ENCODE measurements at regions not wholly inside any gene's neighbourhood (a gene's known extent, or its start where the extent isn't known, plus 50 kb on each side); places are given as distances from the start of the nearest gene placed in this dataset.

DNA sequence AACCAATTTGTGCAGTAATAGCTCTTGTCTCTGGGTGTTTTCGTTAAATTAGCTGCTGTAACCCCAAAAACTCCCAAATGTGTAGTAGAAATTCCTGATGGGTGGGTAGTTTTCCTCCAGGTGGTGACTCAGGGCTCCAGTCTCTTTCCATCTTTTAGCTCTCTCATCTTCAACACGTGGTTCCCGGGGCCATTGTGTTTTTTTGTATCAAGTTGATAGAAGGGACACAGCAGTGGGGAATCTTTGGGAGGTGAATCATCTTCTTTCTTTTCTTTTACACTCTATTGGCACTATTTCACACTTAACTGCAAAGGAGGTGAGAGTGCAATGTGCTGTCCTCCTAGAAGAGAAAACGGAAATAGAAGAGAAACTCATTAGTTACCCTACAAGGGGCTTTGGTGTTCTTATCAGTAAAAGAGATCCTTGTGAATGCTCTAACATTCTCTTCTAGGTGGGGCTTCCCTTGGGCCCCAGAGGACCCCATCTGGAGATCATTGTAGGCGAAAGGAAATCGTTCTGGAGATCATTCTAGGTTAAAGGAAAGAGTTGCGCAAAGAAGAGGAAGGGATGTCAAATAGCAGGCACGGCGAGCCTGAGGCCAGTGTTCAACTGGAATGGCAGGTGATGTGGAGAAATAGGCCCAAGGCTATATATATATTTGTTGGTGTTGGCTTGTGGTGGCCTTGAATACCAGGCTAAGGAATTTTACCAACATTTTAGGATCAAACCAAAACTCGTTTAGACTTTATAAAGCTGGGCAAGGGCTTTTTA is 68.2 kb upstream of the ACSL1 start:
- H3K27me3 ChIP-seq, result no peaks in the 10 kb centered on the region
- no peaks in the 10 kb centered on the region for H3K9me3 ChIP-seq
- no peaks in the 10 kb centered on the region for H3K4me1 ChIP-seq
- no peaks in the 10 kb centered on the region for H3K36me3 ChIP-seq
- TF ChIP-seq, protein P1, sequence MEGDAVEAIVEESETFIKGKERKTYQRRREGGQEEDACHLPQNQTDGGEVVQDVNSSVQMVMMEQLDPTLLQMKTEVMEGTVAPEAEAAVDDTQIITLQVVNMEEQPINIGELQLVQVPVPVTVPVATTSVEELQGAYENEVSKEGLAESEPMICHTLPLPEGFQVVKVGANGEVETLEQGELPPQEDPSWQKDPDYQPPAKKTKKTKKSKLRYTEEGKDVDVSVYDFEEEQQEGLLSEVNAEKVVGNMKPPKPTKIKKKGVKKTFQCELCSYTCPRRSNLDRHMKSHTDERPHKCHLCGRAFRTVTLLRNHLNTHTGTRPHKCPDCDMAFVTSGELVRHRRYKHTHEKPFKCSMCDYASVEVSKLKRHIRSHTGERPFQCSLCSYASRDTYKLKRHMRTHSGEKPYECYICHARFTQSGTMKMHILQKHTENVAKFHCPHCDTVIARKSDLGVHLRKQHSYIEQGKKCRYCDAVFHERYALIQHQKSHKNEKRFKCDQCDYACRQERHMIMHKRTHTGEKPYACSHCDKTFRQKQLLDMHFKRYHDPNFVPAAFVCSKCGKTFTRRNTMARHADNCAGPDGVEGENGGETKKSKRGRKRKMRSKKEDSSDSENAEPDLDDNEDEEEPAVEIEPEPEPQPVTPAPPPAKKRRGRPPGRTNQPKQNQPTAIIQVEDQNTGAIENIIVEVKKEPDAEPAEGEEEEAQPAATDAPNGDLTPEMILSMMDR (IDR thresholded peaks at IDR 0.05), result no peak
- intact Hi-C loops (cut with DNase I), result no loop called here
- no peak overlapping the region for H3K27ac ChIP-seq
- no peak overlapping the region for H3K4me3 ChIP-seq
- no peak for DNase-seq (ENCODE audit: low spot score in 2 of 2)

DNA sequence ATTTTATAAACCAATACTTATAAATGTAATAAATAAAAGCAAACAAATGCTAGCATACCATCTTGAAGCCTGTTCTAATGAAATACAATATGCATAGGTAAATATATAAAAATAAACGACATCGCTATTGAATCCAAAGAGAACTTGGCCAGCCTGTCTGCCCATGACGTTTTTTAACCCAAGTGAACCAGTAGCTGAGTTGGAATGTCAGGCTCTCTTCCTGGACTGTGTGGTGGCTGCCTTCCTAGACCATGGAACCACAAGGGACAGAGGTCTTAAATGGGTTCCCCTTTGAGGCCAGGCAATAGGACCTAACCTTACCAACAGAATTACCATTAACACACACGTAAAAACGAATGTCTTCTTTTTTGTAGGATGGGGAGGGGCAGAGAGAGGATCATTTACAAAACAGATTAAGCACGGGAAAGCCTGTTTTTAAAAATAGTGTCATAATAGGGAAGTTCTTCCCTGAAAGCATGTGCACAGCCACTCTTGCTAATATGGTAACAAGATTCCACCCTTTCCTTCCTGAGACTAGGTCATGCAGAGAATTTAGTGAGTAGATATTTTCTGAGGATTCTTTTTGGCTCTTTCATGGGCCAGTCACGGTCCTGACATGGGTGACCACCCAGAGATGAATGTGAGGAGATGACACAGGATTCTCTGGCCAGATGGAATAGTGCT is 69.4 kb upstream of the ACSL1 start:
- no peak for DNase-seq (ENCODE audit: low spot score in 2 of 2)
- H3K27me3 ChIP-seq, result no peaks in the 10 kb centered on the region
- H3K4me1 ChIP-seq, result no peaks in the 10 kb centered on the region
- no peaks in the 10 kb centered on the region for H3K9me3 ChIP-seq
- intact Hi-C loops (cut with DNase I), result no loop called here
- no peaks in the 10 kb centered on the region for H3K36me3 ChIP-seq
- H3K27ac ChIP-seq, result no peak overlapping the region
- no peak overlapping the region for H3K4me3 ChIP-seq
- TF ChIP-seq, protein P1 (IDR thresholded peaks at IDR 0.05), result no peak

DNA sequence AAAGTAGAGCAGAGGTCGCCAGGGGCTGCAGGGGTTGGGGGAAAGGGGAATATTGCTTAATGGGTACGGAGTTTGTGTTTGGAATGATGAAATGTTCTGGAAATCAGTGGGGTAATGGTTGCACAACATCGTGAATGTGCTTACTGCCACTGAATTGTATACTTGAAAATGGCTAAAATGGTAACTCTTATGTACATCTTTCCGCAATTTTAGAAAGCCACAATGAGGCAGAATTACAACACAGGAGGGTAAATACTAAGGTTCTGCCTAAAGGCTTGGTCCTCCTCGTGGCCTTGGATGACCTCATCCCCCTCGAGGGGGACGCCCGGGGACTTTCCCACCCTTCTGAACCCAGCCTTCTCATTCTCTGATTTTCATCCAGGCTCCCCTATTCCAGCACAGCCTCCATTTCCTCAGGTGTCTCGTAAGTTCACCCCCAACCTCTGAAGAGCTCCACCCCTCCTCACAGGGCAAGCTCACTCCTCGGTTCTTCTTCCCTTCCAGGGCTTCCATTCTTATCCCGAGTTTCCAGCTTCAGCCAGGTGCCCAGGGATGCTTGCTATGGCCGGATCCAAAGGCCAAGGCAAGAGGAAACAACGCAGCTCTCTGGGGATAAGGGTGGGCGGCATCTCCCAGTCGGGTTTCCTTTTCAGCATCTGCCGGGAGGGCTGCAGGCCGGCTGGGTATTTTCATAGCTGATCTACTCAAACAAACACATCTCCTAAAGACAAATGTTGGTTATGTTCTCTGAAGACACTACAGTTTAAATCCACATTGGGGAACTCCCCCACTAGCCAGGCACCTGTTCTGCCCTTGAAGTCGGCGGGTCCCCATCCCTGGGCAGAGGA is 71.3 kb upstream of the ACSL1 start:
- H3K4me1 ChIP-seq, result no peaks in the 10 kb centered on the region
- no peaks in the 10 kb centered on the region for H3K9me3 ChIP-seq
- H3K36me3 ChIP-seq, result no peaks in the 10 kb centered on the region
- intact Hi-C loops (cut with DNase I), result no loop called here
- no peaks in the 10 kb centered on the region for H3K27me3 ChIP-seq
- no peak overlapping the region for H3K27ac ChIP-seq
- TF ChIP-seq, protein P1 (IDR thresholded peaks at IDR 0.05), result no peak
- H3K4me3 ChIP-seq, result no peak overlapping the region
- no peak for DNase-seq (ENCODE audit: low spot score in 2 of 2)

DNA sequence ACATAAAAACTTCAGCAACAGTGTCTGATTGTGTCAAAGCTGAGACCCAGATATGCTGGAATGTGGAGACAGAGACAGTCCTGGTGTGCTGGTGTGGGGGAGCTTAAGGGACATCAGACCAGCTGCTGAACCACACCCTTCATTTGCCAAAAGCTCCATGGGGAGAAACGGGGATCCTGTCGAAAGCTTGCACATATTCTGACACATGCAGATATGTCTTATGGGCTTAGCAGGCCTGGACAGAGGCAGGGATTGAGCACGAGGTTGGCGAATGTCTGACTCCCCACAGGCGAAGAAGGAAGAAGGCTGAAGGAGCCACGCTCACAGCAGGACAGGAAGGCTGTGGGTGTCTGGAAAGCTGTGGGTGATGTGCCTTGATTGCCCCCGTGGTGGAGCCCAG is 72.1 kb upstream of the ACSL1 start:
- Histone ChIP-seq H3K36me3 (no peaks in the 10 kb centered on the region), H3K4me3 (no peak overlapping the region), H3K4me1 (no peaks in the 10 kb centered on the region), H3K27me3 (no peaks in the 10 kb centered on the region), H3K9me3 (no peaks in the 10 kb centered on the region), H3K27ac (no peak overlapping the region)
- TF ChIP-seq, protein P1 (IDR thresholded peaks at IDR 0.05), result no peak
- DNase-seq (ENCODE audit: low spot score in 2 of 2), result no peak
- intact Hi-C loops (cut with DNase I), result no loop called here

DNA sequence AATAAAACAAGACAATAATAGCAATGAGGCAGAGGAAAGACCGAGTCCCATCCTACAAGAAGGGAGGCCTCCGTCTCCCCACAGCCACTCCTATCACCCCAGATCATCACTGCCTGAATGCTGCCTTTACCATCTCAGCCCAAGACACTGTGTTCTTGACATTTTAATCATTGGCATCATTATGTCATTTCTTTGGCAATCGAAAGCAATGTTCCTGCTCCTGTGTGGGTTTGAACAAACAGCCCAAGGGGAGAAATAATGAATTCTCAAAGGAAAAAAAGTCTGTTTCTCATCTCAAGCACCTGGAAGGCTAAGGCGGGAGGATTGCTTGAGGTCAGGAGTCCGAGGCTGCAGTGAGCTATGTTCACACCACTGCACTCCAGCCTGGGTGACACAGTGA is 73.0 kb upstream of the ACSL1 start:
- DNase-seq (ENCODE audit: low spot score in 2 of 2), result no peak
- Histone ChIP-seq H3K27me3 (no peaks in the 10 kb centered on the region), H3K9me3 (no peaks in the 10 kb centered on the region), H3K4me3 (no peak overlapping the region), H3K27ac (no peak overlapping the region), H3K36me3 (no peaks in the 10 kb centered on the region), H3K4me1 (no peaks in the 10 kb centered on the region)
- intact Hi-C loops (cut with DNase I), result no loop called here
- TF ChIP-seq, protein P1 (IDR thresholded peaks at IDR 0.05), result no peak
